GDM1 (cell line): ENCODE measurements at regions not wholly inside any gene's neighbourhood (a gene's known extent, or its start where the extent isn't known, plus 50 kb on each side); places are given as distances from the start of the nearest gene placed in this dataset.
A peak's percentile ranks its signal among the peaks of the same experiment; 100 is the strongest.

Experiments
- DNase-seq: peaks from one replicate; lab custom pipeline; 2025; lab: John Stamatoyannopoulos, UW

DNA sequence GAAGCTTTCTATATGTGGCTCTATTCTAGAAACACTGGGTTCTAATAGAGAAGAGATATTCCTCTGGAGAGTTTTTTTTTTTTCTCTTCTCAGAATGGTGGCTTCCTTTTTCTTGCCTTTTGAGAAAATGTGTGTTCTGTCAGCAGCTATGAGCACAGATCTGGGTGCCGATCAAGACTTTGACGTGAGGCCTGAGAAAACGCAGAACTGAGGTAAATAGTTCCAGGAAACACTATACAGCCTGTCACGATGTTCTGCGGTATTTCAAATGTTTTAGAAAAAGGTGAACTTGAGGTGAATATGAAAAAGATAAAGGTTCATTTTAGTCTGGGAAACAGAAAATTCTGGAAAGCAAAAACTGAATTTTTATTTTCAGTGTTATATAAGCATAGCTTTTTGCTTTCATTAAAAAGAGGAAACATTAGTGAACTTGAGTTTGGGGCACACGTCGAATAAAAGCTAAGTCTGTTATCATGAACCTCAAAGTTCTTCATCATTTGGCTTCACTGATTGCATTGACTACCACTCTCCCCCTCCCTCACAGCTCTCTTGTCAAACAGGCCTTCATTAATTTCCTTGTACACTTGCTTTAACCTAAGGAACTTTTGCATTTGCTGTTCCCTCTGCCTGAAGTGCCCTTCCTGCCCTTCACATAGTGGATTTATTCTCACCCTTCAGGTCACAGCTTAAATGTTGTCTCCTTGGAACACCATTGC lies 265.1 kb downstream of the NFKBIZ start:
- no peak for DNase-seq

DNA sequence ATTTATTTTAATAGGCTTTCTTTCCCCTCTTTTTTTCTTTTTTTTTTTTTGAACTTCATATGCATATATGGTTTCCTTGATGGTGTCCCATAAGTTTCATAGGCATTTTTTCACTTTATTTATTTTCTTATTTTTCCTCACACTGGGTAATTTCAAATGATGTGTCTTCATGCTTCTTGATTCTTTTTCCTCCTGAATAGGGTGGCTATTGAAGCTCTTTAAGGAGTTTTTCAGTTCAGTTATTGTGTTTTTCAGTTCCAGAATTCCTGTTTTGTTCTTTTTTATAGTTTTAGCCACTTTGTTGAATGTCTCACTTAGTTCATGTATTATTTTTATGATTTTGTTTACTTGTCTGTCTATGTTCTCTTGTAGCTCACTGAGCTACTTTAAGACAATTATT lies 273.2 kb downstream of the NFKBIZ start:
- no peak for DNase-seq

DNA sequence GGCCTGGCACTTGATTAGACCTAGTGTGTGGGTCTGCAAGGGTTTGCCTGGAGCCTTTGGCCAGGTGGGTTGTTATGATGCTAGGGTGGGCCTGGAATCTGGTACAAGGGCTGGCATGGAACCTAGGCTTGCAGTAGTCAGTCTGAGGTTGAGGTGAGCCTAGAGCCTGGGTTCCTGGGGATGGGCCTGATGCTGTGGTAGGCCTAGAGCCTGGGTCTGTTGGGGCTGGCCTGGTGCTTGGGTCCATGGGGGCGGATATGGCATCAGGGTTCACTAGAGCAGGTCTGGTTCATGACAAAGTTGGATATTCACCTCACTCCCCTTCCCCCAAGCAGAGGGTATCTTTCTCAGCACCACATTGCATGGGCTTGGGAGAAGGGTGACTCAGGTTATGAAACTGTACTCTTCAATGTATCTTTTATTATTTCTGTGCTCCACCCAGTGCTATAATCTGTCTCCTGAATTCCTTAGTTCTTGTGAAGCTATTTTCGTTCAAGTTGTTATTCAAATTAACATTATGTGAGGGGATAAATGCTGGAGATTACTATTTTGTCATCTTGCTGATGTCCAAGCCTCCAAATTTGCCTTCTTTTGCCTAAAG lies 274.4 kb downstream of the NFKBIZ start:
- no peak for DNase-seq

DNA sequence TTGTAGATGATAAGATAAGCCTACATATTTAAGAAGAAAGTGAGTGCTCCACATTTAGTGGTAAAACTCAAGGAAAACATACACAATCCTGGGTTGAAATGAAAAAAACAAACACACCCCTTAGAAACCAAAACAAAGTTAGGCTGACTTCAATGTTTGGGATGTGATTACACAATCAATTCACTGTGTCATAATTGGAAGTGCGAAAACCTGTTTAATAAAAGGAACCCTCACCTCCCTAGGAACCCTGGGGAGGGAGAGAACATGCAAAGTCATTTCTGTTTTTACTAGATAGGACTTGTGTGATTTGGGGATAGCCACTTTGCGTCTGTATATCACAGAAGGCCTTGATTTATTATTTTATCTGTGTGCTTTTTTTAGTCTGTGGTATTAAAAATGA lies 275.0 kb downstream of the NFKBIZ start:
- no peak for DNase-seq

DNA sequence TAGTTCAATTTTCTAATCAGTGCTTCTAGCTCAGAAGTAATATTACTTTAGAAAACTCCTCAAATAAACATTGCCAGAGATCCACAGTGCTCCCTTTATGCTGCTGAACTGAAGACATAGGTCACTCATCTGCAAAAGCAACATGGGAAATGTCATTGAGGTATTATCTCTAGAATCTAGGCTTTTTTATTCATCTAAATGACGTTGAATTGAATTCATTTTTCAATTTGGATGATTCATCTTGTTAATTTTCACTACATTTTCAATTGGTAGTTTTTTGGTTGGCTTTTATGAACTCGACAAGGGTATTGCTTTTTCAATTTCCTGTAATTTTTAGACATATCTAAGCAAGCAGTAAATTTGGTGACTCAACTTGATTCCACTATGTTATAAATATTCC lies 275.4 kb downstream of the NFKBIZ start:
- no peak for DNase-seq

DNA sequence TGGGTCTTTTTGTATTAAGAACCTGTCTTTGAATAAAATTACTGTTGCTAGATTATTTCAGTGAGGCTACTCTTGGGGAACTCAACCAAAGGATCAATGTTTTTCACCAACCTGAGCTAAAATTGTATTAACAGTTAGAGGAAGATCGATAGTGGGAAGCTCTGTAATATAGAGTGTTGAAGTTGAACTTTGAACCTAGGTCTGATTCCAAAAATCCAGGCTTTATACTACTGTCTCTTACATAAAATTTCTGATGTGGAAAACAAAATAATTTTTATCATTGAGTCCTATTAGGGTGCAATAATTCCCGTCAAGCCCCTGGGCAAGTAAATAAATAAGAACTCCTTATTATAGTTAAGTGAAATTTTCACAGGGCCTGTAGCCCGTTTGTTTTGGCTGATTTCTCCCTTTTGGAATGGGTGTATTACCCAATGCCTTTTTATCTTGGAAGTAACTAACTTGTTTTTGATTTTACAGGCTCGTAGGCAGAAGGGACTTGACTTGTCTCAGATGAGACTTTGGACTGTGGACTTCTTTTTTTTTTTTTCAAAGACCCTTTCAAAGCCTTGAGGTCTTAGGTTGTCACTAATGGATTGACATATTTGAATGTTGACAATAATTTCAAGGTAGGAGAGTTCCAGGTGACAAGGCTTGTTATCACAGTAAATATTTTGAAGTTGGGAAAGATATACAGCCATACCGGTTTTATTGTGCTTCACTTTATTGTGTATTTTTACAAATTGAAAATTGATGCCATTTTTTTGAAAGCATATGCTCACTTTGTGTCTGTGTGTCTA lies 276.1 kb downstream of the NFKBIZ start:
- no peak for DNase-seq

DNA sequence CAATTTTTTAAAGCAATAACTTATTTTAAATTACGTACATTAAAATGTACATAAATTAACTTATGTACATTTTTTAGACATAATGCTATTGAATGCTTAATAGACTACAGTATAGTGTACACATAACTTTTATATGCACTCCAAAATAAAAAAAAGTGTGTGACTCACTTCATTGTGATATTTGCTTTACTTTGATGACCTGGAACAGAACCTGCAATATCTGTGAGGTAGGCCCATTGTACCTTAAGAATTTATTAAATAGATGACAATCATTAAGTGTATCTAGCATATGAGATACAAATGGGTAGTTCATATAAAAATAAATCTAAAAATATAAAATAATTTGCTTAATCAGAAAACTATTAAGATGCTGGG lies 276.7 kb downstream of the NFKBIZ start:
- no peak for DNase-seq

DNA sequence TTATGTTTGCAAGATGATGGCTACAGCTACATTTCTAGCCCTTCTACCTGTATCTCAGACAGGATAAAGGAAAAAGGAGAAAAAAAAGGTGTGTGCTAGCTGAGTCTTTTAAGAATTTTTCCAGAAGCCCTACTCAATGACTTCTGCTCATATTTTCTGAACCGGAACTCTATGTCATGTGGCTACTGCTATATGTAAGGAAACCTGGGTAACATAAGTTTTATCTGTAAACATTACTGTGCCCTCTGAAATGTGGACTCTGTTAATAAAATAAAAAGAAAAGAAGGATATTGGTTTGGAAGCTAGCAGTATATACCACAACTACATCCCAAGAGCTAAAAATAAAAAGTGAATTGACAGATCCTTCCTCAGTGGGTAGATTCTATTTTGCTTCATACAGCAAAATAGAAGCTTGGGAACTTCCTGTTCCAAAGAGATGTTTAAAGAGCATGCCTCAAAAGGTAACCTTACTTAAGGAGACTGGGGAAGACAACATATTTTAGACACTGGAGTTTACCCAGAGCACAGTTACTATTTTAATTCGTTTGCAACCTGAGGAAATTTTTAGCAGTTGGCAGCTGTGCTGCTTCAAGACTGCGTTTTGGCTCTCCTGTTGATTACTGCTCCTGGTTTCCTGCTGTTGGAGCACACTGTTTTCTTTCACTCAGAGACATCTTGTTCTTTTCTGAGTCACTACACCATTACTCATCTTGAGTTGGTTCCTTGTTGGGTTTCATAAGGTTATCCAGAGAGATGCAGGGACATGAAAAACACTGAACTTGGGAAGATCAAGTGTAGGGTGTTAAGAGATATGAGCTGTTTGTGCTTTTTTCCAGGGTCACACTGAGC lies 280.7 kb downstream of the NFKBIZ start:
- DNase-seq = peak; percentile 26

DNA sequence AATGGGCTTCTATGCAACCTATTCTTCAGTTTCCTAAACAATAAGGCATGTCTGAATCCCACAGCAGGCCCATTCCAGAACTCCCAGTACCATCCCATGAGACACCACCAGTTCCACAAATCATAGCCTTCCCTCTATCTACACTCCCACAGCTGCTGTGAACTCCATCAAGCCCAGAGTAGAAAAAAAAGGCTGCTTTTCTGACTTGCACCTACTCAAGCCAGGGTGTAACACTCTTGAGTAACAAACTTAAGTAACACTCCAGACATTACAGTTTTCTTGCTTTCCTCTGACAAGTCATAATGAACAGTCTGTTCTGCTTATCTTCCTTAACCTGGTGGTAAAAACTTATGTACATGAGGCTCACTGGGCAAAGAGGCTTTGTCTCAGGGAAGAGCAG lies 283.1 kb downstream of the NFKBIZ start:
- no peak for DNase-seq

DNA sequence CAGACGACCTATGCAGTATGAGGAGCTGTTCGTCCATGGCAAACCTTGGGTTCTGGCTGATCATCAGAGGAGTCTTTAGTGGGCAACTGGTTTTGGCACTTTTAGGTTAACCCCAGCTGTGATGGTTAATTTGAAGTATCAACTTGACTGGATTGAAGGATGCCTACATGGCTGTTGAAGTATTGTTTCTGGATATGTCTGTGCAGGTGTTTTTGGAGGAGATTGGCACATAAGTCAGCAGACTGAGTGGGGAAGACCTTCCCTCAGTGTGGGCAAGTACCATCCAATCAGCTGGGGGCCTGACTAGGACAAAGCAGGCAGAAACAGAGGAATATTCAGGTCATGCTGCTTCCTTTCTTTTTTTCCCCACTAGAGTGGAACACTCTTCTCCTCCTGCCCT lies 284.1 kb downstream of the NFKBIZ start:
- no peak for DNase-seq

DNA sequence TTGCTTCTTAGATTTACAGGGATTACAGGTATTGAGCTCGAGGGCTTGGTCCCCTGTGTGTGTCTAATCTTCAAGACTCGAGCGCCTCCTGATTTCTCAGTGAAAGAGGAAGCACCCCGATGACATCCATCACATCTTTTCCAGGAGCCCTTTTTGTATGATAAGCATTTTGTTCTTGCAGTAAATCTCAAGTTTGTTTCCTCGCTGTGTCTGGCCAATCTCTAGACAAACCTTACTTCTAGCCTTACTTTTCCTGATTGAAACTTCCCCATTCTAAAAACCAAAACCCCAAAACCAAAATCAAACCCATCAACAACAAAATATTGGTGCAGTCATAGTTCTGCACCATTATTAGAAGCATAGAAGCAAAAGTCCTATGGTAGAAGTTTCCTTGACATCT lies 286.0 kb downstream of the NFKBIZ start:
- DNase-seq = peak; percentile 12

DNA sequence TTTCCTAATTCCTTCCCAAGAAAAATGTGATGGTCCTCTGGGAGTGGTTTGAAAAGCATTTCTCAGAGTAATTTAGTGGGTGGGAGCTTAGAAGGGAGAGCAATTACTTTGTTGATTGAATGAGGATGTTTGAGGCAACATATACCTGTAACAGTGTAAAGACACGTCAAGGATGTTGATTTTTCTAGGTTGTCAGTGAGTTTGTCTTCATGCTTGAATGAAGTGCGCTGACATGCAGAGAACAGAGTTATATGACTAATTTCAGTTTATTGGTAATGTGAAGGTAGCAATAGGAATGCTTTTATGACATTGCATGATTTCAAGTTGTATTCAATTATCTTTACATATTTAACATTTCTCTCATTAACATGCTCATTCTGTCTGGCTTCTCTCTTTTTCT lies 286.9 kb downstream of the NFKBIZ start:
- no peak for DNase-seq

DNA sequence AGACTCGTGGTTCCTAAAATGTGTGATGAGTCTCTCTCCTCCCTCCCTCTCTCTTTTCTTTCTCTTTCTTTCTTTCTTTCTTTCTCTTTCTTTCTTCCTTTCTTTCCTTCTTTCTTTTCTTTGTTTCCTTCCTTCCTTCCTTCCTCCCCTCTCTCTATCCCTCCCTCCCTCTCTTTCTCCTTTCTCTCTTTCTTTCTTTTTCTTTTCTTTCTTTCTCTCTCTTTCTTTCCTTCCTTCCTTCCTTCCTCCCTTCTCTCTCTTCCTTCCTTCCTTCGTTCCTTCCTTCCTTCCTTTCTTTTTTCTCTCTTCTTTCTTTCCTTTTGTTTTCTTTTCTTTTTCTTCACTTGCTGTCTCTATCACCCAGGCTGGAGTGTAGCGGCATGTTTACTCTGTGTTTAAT lies 290.8 kb downstream of the NFKBIZ start:
- no peak for DNase-seq

DNA sequence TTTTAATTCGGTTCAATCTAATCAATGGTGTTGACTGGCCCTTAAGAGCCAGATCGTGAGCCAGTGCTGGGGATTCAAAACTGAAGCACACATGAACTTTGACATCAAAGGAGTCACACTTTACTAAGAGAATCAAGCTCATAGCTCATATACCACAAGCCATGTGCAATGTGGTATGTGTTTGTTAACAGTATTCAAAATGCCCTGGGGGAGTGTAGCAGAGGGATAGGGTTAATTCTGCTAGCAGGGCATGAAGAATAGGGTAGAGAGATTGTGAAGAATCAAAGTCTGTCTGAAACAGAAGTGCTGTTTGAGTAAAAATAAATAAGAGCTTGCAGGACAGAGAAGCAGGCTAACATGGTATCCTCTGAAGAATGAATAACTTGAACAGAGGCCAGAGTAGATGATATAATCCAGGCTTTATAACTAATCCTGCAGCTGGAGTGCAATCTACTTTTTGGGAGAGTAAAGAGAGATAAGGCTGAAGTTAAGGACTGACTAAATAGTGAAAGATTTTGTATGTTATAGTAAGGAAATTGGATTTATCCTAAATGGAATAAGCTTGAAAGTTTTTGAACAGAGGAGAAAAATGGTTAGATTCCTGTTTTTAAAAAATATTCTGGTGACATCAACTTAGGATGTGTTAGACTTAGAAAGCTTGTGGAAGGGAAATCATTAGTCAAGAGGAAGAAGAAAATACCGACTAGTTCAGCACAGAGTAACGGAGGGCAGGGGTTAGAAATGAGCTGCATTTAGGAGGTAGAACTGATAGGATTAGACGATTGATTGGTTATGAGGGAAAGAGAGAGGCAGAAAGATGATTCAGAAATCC lies 292.0 kb downstream of the NFKBIZ start:
- no peak for DNase-seq

DNA sequence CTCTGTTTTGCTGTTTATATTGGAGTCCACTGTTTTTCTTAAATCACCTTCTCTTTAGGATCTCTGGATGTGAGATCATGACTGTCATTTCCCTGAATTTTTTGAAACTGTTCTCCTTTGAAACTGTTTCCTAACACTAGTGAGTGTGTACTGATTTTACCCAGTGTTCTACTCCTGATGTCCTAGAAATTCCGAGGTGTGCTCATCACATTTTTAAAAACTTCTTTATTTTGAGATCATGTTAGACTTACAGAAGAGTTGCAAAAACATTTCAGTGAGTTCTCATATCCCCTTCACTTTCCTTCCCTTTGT lies 292.6 kb downstream of the NFKBIZ start:
- DNase-seq = no peak

DNA sequence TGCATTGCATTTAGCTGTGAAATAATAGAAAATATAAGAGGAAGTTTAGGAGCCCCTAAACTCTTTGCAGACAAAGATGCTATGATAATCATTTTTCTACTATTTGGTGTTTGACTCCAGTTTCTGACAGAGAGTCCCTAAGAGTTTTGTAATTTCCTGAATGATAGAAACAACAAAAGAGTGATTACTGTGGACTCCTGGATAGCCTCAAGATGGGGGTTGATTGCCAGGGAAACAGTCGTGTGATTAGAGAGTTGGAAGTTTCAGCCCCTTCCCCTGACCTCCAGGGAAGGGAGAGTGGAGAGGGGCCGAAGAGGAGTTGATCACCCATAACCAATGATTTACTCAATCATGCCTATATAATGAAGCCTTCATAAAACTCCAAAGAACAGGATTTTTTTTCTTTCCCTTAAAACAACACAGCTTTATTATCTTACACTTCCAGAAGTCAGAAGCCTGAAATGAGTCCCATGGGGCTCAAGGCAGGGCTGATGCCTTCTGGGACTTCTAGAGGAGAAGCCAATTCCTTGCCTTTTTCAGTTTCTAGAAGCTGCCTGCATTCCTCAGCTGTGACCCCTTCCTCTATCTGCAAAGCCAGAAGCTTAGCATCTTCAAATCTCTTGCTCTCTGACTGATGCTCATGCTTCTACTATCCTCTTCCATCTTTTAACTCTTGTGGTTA lies 292.3 kb upstream of the ZPLD1 start:
- DNase-seq = no peak

DNA sequence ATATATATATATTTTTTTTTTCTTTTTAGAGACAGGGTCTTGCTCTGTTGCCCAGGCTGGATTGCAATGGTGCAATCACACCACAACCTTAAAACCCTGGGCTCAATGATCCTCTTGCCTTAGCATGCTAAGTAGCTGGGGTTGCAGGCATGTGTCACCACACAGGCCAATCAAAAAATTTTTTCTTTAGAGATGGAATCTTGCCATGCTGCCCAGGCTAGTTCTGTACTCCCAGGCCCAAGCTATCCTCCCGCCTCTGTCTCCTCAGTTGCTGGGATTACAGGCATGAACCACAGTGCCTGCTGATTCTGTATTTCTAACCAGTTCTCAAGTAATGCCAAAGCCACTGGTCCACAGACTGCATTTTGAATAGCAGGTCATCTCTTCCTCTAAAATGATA lies 291.3 kb upstream of the ZPLD1 start:
- no peak for DNase-seq

DNA sequence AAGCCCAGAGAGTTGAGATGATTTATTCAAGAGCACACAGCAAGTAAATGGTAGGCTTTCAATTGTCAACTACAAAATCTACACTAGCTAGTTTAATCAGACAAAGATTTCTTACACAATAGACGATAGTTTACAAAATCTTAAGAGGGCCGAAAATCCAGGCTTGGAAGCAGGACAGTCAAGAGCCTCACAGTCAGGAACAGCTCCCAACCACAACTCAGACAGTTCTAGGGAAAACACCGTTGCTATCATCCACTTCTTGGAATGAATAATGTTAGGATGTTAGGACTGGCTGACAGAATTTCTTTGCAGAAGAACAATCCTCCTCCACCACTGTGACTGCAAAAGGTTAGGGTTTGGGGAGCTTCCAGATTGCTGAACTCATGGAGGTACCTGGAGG lies 290.8 kb upstream of the ZPLD1 start:
- no peak for DNase-seq

DNA sequence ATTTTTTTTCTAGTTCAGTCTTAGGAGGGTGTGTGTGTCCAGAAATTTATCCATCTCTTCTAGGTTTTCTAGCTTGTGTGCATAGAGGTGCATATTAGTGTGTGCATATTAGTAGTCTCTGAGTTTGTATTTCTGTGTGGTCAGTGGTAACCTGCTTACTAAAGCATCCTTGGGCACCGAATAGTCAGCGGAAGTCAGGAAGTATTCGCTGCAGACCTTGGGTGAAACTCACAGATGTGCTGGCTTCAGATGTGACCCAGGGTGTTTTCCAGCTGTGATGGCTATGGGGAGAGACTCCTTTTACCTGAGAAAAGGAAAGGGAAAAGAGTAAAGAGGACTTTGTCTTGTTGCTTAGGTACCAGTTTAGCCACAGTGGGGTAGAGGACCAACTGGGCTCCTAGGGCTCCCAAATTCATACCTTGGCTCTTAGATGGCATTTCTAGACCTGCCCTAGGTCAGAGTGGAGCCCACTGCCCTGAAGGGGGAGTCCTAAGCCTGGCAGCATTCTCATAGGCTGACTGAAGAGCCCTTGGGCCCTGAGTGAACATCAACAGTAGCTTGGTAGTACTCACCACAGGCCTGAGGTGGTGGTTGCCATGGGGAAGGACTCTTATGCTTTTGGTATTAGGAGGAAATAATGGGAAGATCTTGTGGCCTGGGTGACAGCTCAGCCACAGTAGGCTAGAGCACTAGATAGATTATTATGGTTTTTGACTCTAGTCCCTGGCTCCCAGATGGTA lies 286.0 kb upstream of the ZPLD1 start:
- DNase-seq = no peak

DNA sequence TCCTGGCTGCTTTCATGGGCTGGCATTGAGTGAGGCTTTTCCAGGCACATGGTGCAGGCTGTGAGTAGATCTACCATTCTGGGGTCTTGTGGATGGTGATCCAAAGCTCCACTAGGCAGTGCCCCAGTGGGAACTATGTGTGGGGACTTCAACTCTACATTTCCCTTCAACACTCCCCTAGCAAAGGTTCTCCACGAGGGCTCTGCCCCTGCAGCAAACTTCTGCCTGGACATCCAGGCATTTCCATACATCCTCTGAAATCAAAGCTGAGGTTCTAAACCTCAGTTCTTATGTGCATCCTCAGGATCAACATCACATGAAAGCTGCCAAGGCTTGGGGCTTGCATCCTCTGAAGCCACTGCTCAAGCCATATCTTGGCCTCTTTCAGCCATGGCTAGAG lies 282.9 kb upstream of the ZPLD1 start:
- DNase-seq = no peak
